K562 (cell line): ENCODE measurements at regions not wholly inside any gene's neighbourhood (a gene's known extent, or its start where the extent isn't known, plus 50 kb on each side); places are given as distances from the start of the nearest gene placed in this dataset.

Experiments
- ATAC-seq: fragments of 200-7000 bp; cut with Tn5 transposase; 3 replicates; pipeline ENCODE4 v1.9.1; 2020; ENCODE audit warnings: moderate library complexity
- BruUV-seq: library from RNA; stranded (reverse); fragments of 400-500 nt; replicated peaks from 2 replicates; lab custom pipeline; 2021; lab: Mats Ljungman, UMichigan
- CTCF ChIA-PET: fragments of 300-600 bp; formaldehyde crosslinking; extraction: SDS; loops from one replicate; lab custom pipeline; 2021; ENCODE audit warnings: low intra/inter-chr PET ratio; lab: Yijun Ruan, JAX
- POLR2A ChIA-PET: fragments of 300-600, 350-650 bp; sonication (Branson Sonifier 250); formaldehyde crosslinking; extraction: SDS; loops from one replicate; lab custom pipeline; 2021; ENCODE audit warnings: antibody characterized with exemption, inconsistent platforms; lab: Yijun Ruan, JAX
- DNase-seq, 4 experiments: peaks; one replicate each; pipeline versions ENCODE4 v3.0.0 to v3.0.0-alpha.2; 2011 to 2018; ENCODE audit warnings: low spot score in 3 of 4, mixed read lengths in 3 of 4; ENCODE audit errors: extremely low read depth in 1 of 4
- FAIRE-seq: peaks from 2 replicates; lab custom pipeline; 2011; peaks lifted over from hg19 to GRCh38; lab: Jason Lieb, UNC
- H2AFZ ChIP-seq: 2 replicates; pipeline ENCODE4 v1.6.0; 2011; ENCODE audit warnings: low read depth, low read length, control low read depth, inconsistent platforms
- H3K27ac ChIP-seq: fragments of 200-600 bp; 3 replicates; pipeline ENCODE4 v1.8.0; 2011; ENCODE audit warnings: low read depth, mild to moderate bottlenecking, control low read depth, inconsistent platforms, low read length, moderate library complexity, mixed read lengths; ENCODE audit errors: extremely low read depth
- H3K27me3 ChIP-seq, 2 experiments: fragments of 300-600 bp in 1 of 2; 2 replicates in 1 of 2; 3 replicates in 1 of 2; pipeline versions ENCODE4 v1.6.0 to v1.8.0; 2011; ENCODE audit warnings: inconsistent platforms in 2 of 2, low read length in 2 of 2, mild to moderate bottlenecking in 1 of 2, mixed read lengths in 1 of 2, moderate library complexity in 1 of 2; ENCODE audit not compliant: control insufficient read depth in 2 of 2, insufficient read depth in 2 of 2
- H3K36me3 ChIP-seq: fragments of 300-600 bp; 3 replicates; pipeline ENCODE4 v1.8.0; 2011; ENCODE audit warnings: mild to moderate bottlenecking, low read length, inconsistent platforms; ENCODE audit not compliant: control insufficient read depth, insufficient read depth
- H3K4me1 ChIP-seq, 2 experiments: fragments of 200-600 bp in 1 of 2; replicated peaks in 1 of 2; 2 replicates in 1 of 2; 3 replicates in 1 of 2; pipeline versions ENCODE4 v1.5.1 to v1.8.0; 2011; ENCODE audit warnings: inconsistent platforms in 2 of 2, low read length in 2 of 2, mild to moderate bottlenecking in 1 of 2, mixed read lengths in 1 of 2, moderate library complexity in 1 of 2; ENCODE audit not compliant: control insufficient read depth in 2 of 2, insufficient read depth in 2 of 2
- H3K4me2 ChIP-seq: 2 replicates; pipeline ENCODE4 v1.6.1; 2011; ENCODE audit warnings: low read length, control low read depth, inconsistent platforms, mixed read lengths; ENCODE audit not compliant: insufficient read depth
- H3K4me3 ChIP-seq: fragments of 200-600 bp; sonication (generic), shearing (Covaris generic); 2 replicates; pipeline ENCODE4 v1.5.1; 2016; ENCODE audit warnings: control low read depth, inconsistent platforms
- H3K79me2 ChIP-seq: fragments of 200-600 bp; 3 replicates; pipeline ENCODE4 v1.8.0; 2011; ENCODE audit warnings: low read length, inconsistent platforms; ENCODE audit not compliant: control insufficient read depth, insufficient read depth
- H3K9ac ChIP-seq, 2 experiments: 2 replicates each; pipeline versions ENCODE4 v1.6.0 to v1.6.1; 2011; ENCODE audit warnings: low read depth in 2 of 2, low read length in 2 of 2, control low read depth in 1 of 2, inconsistent platforms in 1 of 2, mild to moderate bottlenecking in 1 of 2, mixed read lengths in 1 of 2; ENCODE audit not compliant: insufficient read depth in 1 of 2
- H3K9me1 ChIP-seq: one replicate; pipeline ENCODE4 v1.6.0; 2011; ENCODE audit warnings: inconsistent platforms, mild to moderate bottlenecking, low read length, moderate library complexity; ENCODE audit not compliant: control insufficient read depth, insufficient read depth
- H3K9me3 ChIP-seq: replicated peaks from 2 replicates; pipeline ENCODE4 v1.5.1; 2011; ENCODE audit warnings: low read depth, low read length, inconsistent platforms; ENCODE audit not compliant: control insufficient read depth, insufficient read depth
- H4K20me1 ChIP-seq: replicated peaks from 2 replicates; pipeline ENCODE4 v1.6.1; 2011; ENCODE audit warnings: low read length, inconsistent platforms, mixed read lengths; ENCODE audit not compliant: control insufficient read depth, insufficient read depth
- NONO ChIP-seq, 2 experiments: fragments of 200-400 bp in 1 of 2; fragments of 450-650 bp in 1 of 2; formaldehyde crosslinking in 1 of 2; IDR thresholded peaks; 2 replicates each; pipeline ENCODE4 v1.6.1; 2017; ENCODE audit warnings: low read depth in 2 of 2, mild to moderate bottlenecking in 2 of 2, moderate library complexity in 2 of 2, low read length in 1 of 2
- ZBTB2 ChIP-seq: fragments of 450-650 bp; IDR thresholded peaks from 2 replicates; pipeline ENCODE4 v1.6.1; 2016; ENCODE audit warnings: antibody characterized with exemption
- ZNF431 ChIP-seq: sonication (generic); formaldehyde crosslinking; IDR thresholded peaks from 2 replicates; pipeline ENCODE4 v1.8.0; 2022; ENCODE audit warnings: mild to moderate bottlenecking, missing genetic modification reagents
- ZNF583 ChIP-seq: fragments of 250-450 bp; sonication (Bioruptor Pico); IDR thresholded peaks from 2 replicates; pipeline ENCODE4 v1.4.0; 2020
- WGBS: fragments of 100-300 bp; shearing (Covaris generic); methylation state at CpG from one replicate; pipeline ENCODE4 v1.1.6; 2016; ENCODE audit warnings: low coverage, mixed read lengths; ENCODE audit not compliant: insufficient coverage; ENCODE audit errors: missing lambda C conversion rate; 5-methylcytosine and 5-hydroxymethylcytosine counted together
- in situ Hi-C: fragments of 300-500 bp; cut with MboI; formaldehyde crosslinking; loops from 4 replicates; pipeline ENCODE4 v1.15.0; 2018; ENCODE audit warnings: inconsistent platforms, mixed read lengths
- intact Hi-C: fragments of 100-400 bp; cut with micrococcal nuclease; formaldehyde crosslinking; loops from 2 replicates; pipeline ENCODE4 v1.14.2; 2022

GRCh38 chr9:1875921-1876448, 139.2 kb upstream of the SMARCA2 start:
- in situ Hi-C loops (no loop called here), intact Hi-C loops (loop anchor here (10.0 kb wide), 1 partner anchor 991 kb away; no protein-coding TSS in a partner anchor)
- Histone ChIP-seq H3K9me3 (no peaks in the 10 kb centered on the region), H3K79me2 (no peaks in the 10 kb centered on the region), H3K36me3 (no peaks in the 10 kb centered on the region), H3K27ac (no peak overlapping the region), H3K4me3 (no peak overlapping the region), H3K4me1 (no peaks in the 10 kb centered on the region), H3K9ac (no peak overlapping the region), H3K9me1 (no peaks in the 10 kb centered on the region), H3K27me3 (no peaks in the 10 kb centered on the region), H2AFZ (no peak overlapping the region), H4K20me1 (no peaks in the 10 kb centered on the region), H3K4me2 (no peak overlapping the region)
- FAIRE-seq: no peak
- no peak for TF ChIP-seq ZNF583 (CRISPR knock-in tag)
- no peak for TF ChIP-seq ZBTB2
- no peak for TF ChIP-seq NONO (IDR thresholded peaks at IDR 0.05; ENCODE audit: low read depth in 2 of 2, low read length in 1 of 2)
- no peak for TF ChIP-seq ZNF431 (CRISPR knock-in tag)
- ChIA-PET POLR2A (no interaction called here), CTCF (no interaction called here)
- ATAC-seq: no peak
- no peak for DNase-seq
- BruUV-seq: no TSS peak
- 0% methylated on average over 3 of the region's 5 CpGs for WGBS
